ENCODE measurements at regions not wholly inside any gene's neighbourhood (a gene's known extent, or its start where the extent isn't known, plus 50 kb on each side); places are given as distances from the start of the nearest gene placed in this dataset.

GRCh38 chr1:81290326-81290725 is 510.4 kb upstream of the ADGRL2 start:
- Histone ChIP-seq H3K27me3 (ENCODE audit: control insufficient read depth, insufficient read depth, low read length) (no peaks in the 10 kb centered on the region), H3K4me3 (ENCODE audit: low read depth in 2 of 2, low read length in 2 of 2) (no peak overlapping the region), H3K27ac (ENCODE audit: low read length) (no peak overlapping the region), H3K36me3 (ENCODE audit: control insufficient read depth, insufficient read depth, low read length) (no peaks in the 10 kb centered on the region), H3K9me3 (ENCODE audit: control insufficient read depth, insufficient read depth, low read depth, low read length) (no peaks in the 10 kb centered on the region), H3K4me1 (ENCODE audit: control insufficient read depth, insufficient read depth, low read length) (no peaks in the 10 kb centered on the region)
- ATAC-seq: no peak
- ChIA-PET CTCF (no interaction called here), POLR2A (no interaction called here)
- no TSS peak for BruUV-seq (replicated peaks)
- in situ Hi-C loops (cut with HindIII; ENCODE audit: low pct_unique_long_range_greater_than_20kb, low sequenced_read_pairs) (no loop called here), intact Hi-C loops (cut with micrococcal nuclease; ENCODE audit: unreplicated experiment) (no loop called here)
- no peak for DNase-seq (ENCODE audit: low read depth, low spot score)
- TF ChIP-seq CTCF (IDR thresholded peaks at IDR 0.05): no peak
- TF ChIP-seq, protein P1, sequence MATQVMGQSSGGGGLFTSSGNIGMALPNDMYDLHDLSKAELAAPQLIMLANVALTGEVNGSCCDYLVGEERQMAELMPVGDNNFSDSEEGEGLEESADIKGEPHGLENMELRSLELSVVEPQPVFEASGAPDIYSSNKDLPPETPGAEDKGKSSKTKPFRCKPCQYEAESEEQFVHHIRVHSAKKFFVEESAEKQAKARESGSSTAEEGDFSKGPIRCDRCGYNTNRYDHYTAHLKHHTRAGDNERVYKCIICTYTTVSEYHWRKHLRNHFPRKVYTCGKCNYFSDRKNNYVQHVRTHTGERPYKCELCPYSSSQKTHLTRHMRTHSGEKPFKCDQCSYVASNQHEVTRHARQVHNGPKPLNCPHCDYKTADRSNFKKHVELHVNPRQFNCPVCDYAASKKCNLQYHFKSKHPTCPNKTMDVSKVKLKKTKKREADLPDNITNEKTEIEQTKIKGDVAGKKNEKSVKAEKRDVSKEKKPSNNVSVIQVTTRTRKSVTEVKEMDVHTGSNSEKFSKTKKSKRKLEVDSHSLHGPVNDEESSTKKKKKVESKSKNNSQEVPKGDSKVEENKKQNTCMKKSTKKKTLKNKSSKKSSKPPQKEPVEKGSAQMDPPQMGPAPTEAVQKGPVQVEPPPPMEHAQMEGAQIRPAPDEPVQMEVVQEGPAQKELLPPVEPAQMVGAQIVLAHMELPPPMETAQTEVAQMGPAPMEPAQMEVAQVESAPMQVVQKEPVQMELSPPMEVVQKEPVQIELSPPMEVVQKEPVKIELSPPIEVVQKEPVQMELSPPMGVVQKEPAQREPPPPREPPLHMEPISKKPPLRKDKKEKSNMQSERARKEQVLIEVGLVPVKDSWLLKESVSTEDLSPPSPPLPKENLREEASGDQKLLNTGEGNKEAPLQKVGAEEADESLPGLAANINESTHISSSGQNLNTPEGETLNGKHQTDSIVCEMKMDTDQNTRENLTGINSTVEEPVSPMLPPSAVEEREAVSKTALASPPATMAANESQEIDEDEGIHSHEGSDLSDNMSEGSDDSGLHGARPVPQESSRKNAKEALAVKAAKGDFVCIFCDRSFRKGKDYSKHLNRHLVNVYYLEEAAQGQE (IDR thresholded peaks at IDR 0.05; ENCODE audit: insufficient read depth in 1 of 2, low read depth in 2 of 2, low read length in 1 of 2): no peak
- TF ChIP-seq POLR2AphosphoS5 (IDR thresholded peaks at IDR 0.05; ENCODE audit: low read depth, low read length): no peak
- no peak for TF ChIP-seq TCF7L2 (IDR thresholded peaks at IDR 0.05; ENCODE audit: low read depth, low read length)
- TF ChIP-seq SIN3A (IDR thresholded peaks at IDR 0.05; ENCODE audit: borderline replicate concordance, insufficient read depth, low read depth, low read length): no peak

- no peaks in the 10 kb centered on the region for H3K9me3 ChIP-seq (ENCODE audit: control insufficient read depth, insufficient read depth, low read depth, low read length)
- no peaks in the 10 kb centered on the region for H3K36me3 ChIP-seq (ENCODE audit: control insufficient read depth, insufficient read depth, low read length)
- ATAC-seq: no peak
- DNase-seq (ENCODE audit: low read depth, low spot score): no peak
- intact Hi-C loops (cut with micrococcal nuclease; ENCODE audit: unreplicated experiment): no loop called here
- CTCF ChIA-PET: no interaction called here
- TF ChIP-seq TCF7L2 (IDR thresholded peaks at IDR 0.05; ENCODE audit: low read depth, low read length): no peak
- no peak for TF ChIP-seq SIN3A (IDR thresholded peaks at IDR 0.05; ENCODE audit: borderline replicate concordance, insufficient read depth, low read depth, low read length)
- no peak for TF ChIP-seq POLR2AphosphoS5 (IDR thresholded peaks at IDR 0.05; ENCODE audit: low read depth, low read length)
- TF ChIP-seq, protein P1 (IDR thresholded peaks at IDR 0.05; ENCODE audit: insufficient read depth in 1 of 2, low read depth in 2 of 2, low read length in 1 of 2): no peak
- no peak for TF ChIP-seq CTCF (IDR thresholded peaks at IDR 0.05)
- no peak overlapping the region for H3K27ac ChIP-seq (ENCODE audit: low read length)
- no peaks in the 10 kb centered on the region for H3K27me3 ChIP-seq (ENCODE audit: control insufficient read depth, insufficient read depth, low read length)
- POLR2A ChIA-PET: no interaction called here
- BruUV-seq (replicated peaks): no TSS peak
- no peak overlapping the region for H3K4me3 ChIP-seq (ENCODE audit: low read depth in 2 of 2, low read length in 2 of 2)
- in situ Hi-C loops (cut with HindIII; ENCODE audit: low pct_unique_long_range_greater_than_20kb, low sequenced_read_pairs): no loop called here
- no peaks in the 10 kb centered on the region for H3K4me1 ChIP-seq (ENCODE audit: control insufficient read depth, insufficient read depth, low read length)
These were observed 512.0 kb upstream of the ADGRL2 start for GRCh38 chr1:81288689-81289088.

Measured in Panc1 (cell line).